Left renal pelvis (tissue), 4 donors: ENCODE measurements at regions not wholly inside any gene's neighbourhood (a gene's known extent, or its start where the extent isn't known, plus 50 kb on each side); places are given as distances from the start of the nearest gene placed in this dataset.
A peak's percentile ranks its signal among the peaks of the same experiment; 100 is the strongest.

Experiments used
- DNase-seq, 4 donors: peaks; one replicate each; pipeline ENCODE4 v3.0.0-alpha.2; 2013; ENCODE audit warnings: low read depth in 4 of 4, low spot score in 3 of 4

DNA sequence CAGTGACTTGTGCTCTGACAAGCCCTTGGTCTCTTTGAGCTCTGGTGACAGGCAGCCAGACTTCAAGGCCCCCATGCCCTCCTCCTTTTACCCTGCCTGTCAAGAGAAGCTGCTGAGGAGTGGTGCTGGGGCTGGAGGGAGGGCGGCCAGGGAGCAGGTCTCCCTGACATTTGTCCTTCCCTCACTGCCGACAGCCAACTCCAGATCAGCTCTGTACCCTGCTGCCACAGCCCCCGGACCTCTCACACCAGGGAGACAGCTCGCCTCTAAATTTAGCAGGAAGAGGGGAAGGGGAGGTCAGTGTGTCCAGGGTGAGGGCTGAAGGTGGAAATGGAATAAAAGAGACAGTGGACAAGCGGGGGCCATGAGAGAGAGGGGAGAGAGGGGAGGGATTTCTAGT, 155.8 kb downstream of the TDRD15 start:
- DNase-seq, result no peak

GRCh38 chr2:21280793-21281192, 157.0 kb downstream of the TDRD15 start:
- no peak for DNase-seq

- DNase-seq, result no peak
Observed at GRCh38 chr2:21281384-21281783, 157.6 kb downstream of the TDRD15 start.

DNA sequence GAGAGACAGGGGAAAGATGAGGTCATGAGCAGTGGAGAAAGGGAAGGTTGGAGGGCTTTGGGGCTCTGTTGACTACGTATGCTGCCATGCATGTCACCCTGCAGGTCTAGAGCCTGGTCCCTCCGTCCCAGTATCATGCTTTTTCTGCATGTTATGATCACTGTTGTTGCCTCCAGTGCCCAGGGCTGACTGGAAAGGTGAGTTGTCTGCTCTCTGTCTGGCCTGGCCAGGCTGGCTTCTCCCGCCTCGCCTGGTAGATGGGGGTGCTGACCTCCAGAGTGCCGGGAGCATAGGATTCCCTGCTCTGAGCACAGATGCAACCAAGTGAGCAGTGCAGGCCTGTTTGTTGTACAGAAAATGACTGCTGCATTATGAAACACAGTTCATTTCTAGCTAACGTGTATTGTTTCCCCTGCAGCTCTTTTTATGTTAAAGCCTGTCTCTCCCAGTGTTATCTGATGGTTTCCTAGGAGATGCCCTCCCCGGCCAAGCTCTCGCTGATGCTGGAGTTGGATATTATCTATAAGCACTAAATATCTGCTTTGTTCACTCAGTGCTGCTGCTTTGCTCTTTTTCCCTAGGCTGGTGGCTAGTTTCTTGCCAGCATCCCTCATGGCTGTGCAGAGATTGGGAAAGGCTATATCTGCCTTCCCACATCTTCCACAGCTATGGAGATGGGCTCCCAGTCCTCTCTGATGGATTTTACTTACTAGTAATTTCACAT, 158.2 kb downstream of the TDRD15 start:
- no peak for DNase-seq

DNA sequence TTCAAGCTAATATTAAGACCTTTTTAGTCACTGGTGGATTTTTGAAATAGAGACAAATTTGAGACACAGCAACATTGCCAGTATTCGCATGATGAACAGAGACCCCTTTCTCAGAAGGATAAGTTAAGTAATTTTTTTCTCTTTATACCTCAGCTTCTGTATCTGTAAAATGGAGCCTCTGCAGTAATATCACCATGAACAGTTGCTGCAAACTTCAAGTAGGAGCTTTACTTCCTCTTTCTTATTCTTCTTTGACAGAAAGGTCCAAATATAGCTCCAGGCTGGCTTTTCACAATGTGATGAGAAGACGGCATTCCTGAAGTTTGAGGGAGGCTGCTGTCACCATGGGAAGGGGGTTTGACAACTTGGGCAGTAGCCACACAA, 158.7 kb downstream of the TDRD15 start:
- DNase-seq, result no peak

- no peak for DNase-seq
Observed at GRCh38 chr2:21288299-21288698, 164.5 kb downstream of the TDRD15 start.

DNA sequence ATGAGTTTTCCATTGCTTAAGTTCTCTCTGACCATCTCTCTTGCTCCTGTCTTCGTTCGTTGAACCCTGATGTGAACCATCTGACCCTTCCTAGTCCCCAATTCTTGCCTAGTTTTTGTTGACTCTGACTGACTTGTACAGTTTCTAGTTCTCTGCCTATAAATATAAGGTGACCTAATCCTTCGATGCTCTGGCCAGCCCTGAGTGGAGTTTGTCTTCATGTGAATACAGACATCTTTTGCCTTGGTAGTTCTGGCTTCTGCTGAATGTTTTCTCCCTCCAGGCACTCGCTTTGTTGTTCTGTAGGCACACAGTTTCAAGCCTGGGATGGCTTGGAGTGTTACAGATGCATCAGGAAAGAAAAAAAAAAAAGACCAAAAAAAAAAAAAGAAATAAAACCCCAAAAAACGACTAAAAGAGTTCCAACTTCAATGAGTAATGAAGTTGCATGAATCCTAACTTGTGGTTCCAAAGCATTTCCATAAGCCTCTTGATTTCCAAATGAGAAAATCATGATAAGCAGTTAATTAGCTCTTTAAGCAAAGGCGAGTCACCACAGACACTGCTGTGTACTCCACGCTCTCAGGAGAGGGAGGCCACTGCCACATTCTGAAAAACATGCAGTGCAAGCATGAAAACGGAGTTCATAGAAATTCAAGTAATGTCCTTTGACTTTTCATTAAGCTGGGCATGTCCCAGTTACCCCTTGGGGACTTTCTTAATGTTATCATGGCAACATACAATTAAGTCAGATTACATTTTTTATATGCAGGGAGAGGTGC, 165.2 kb downstream of the TDRD15 start:
- DNase-seq, result no peak

DNA sequence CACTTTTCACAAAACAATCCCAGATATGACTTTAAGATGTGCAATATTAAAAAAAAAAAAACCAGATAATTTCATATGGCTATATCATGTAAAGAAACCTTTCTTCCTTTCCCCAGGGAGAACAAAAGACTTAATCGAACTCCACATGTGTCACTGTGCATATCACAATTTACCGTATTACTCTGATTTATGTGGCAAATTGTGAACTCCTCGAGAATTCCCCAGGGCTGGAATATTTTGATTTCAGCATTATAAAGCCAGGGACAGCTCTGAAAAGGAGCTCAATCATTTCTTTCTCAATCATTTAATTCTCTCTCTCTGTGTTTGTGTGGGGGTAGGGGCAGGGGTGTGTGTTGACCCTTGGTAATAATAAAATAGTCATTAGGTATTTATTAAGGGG, 165.8 kb downstream of the TDRD15 start:
- no peak for DNase-seq

DNA sequence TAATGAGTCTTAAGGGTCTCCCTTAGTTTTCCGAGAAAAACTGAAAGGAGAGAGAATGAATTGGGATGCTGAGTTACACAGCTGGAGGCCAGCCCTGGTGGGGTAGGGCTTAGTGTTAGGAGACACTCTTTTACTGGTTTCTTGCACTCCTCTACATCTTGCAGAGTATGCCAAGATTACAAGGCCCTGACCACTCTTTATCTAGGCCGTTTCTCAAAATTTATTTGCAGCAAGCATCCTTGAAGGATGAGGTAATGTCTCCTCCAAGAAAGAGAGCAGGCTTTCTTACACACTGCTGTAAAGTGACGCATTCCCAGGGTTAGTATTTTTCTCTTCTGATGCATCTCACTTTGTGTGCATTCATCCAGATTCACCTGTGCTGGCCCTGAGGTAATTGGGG, 166.2 kb downstream of the TDRD15 start:
- no peak for DNase-seq

DNA sequence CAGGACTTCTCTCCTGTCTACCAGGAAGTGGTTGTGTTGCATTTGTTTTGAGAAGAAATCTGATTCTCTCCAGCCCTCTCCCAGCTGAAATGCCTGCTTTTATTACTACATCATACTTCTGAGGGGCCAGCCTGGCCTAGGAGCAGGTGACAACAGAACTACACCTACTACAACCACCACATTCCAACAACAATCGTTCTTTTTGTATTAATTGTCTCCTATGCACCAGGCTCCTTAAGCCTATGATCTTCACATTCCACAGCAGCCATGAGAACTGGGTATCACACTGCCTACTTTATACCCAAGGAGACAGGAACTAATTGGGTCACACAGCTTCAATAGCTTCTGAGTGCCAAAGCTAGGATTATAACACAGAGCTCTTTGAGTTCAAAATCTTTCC, 167.7 kb downstream of the TDRD15 start:
- no peak for DNase-seq

- no peak for DNase-seq
Observed at GRCh38 chr2:21294446-21294845, 170.7 kb downstream of the TDRD15 start.

GRCh38 chr2:21299411-21299810, 175.6 kb downstream of the TDRD15 start:
- DNase-seq, result no peak

GRCh38 chr2:21301871-21302455, 178.2 kb downstream of the TDRD15 start:
- DNase-seq, result no peak

DNA sequence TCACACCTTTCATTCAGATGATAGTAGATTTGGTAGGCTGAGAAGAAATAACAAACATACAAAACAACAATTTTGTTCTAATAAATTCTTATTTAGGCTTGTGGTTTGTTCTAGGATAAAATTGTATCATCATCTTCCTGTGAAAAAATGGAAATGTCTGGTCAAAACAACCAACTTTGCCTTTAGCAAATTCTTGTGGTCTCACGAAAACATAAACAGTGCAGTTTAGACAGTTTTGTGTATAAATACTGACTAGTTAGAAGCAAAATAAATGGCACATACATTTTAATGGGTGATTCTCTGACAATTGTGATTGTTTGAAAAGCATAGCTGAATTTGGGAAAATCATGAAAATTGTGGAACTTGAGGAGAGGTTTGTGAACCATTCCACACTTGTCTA, 180.1 kb downstream of the TDRD15 start:
- no peak for DNase-seq

DNA sequence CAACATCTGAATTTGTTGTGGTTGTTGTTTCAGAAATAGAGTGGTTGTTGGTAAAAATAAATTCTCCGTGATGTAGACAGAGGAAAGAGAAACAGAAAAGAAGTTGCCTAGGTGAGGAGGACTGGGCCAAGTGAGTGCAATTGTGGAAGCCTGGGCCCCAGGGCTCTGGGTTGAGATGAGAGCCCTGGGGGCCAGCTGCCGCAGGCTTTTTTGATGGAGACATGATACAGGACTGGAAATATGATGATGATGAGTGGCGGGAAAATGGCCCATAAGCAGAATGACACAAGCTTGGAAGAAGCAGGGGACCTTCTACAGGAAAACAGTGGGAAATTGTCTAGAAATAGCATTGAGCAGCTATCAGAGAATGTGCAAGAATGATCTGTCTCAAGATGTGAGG, 181.8 kb downstream of the TDRD15 start:
- no peak for DNase-seq

DNA sequence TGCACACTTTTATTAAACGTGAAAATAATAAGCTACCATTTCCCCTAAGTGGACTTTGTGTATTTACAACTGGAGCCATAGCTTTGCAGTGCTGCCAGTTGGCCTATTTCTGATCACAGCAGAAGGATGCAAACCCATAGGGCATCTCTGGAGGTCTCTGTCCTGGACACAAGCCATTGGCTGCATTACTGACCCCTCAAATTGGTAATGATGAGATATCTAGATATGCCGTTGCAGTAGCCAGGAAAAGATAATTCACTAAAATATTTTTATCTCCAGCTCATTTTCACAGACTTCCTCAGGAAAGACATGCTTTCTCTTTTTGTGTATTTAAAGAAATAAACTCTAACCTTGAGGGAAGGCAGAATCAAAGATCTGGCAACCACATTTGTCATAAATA, 182.5 kb downstream of the TDRD15 start:
- DNase-seq, result no peak

DNA sequence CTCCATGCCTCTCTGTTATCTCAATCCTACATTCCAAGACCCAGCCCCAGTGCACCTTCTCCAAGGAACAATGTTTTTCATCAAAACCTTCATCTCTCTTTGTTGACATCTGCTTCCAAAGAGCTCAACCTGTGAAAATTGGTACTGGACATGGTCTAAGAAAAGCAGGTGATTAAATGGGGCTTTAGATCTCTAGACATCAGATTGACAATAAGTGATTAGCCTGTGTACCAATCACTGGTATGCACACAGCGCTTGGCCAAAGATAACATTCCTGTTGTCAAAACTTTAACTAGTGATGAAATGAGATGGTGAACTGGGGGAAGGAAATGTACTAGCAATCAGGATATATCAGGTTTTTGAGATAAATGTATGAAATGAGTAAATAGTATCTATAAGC, 183.3 kb downstream of the TDRD15 start:
- no peak for DNase-seq

DNA sequence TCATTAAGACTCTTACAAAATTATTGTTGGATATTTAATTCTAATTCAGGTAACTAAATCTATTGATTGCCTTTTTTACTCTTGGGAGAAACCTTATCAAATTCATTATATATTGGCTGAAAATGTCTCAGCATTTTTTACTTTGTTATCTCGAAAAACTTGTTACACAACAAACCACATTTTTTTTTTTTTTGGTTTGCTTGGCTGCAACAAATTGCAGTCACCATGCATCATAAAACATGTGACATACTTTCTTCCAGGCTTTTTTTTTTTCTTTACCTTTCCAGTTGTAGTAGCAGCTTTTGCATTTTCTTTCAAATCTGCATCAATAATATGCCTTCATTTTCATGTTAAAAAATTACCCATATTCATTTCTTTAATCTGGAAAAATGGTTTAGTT, 186.7 kb downstream of the TDRD15 start:
- DNase-seq, result no peak

DNA sequence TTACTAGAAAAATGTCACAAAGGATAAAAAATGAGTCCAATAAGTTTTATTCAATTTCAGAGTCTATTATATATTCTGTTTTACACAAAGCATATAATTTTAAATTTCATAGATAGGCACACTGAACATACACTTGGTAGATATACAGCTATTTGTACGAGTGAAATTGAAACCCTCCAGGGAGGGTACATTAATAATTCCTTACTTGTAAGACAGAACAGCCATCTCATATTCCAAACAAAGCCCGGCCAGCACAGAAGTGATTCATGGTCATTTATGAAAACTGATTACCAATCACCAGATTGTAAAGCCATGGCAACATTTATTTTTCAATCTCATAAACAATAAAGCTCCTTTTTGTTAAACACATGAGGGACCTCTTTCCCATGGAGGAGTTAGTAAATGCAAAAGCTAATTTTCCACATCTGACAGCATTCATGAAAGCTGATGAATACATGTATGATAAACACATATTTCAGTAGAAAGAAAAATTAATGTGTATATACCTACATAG, 190.6 kb downstream of the TDRD15 start:
- no peak for DNase-seq

GRCh38 chr2:21317131-21317530, 193.4 kb downstream of the TDRD15 start:
- peak in 3 of 4 donors; percentile 26 to 50 (median 39) for DNase-seq

GRCh38 chr2:21318263-21318662, 194.5 kb downstream of the TDRD15 start:
- DNase-seq, result no peak

GRCh38 chr2:21326152-21326551, 202.4 kb downstream of the TDRD15 start:
- DNase-seq, result no peak
